Superior temporal gyrus (tissue), 1 donor: ENCODE measurements at regions not wholly inside any gene's neighbourhood (a gene's known extent, or its start where the extent isn't known, plus 50 kb on each side); places are given as distances from the start of the nearest gene placed in this dataset.
"Not testable (repeated sequence)": the region's sequence is repeated elsewhere in the genome, so short reads cannot be mapped to it uniquely, and the experiment has no call there.

Experiments
- DNase-seq: peaks from one replicate; pipeline ENCODE4 v3.0.0-alpha.2; 2016; ENCODE audit errors: extremely low spot score

DNA sequence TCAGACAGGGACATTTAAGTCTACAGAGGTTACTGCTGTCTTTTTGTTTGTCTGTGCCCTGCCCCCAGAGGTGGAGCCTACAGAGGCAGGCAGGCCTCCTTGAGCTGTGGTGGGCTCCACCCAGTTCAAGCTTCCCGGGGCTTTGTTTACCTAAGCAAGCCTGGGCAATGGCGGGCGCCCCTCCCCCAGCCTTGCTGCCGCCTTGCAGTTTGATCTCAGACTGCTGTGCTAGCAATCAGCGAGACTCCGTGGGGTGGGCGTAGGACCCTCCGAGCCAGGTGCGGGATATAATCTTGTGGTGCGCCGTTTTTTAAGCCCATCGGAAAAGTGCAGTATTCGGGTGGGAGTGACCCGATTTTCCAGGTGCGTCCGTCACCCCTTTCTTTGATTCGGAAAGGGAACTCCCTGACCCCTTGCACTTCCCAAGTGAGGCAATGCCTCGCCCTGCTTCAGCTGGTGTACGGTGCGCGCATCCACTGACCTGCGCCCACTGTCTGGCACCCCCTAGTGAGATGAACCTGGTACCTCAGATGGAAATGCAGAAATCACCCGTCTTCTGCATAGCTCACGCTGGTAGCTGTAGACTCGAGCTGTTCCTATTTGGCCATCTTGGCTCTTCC lies 134.1 kb upstream of the KITLG start:
- not testable (repeated sequence) for DNase-seq

DNA sequence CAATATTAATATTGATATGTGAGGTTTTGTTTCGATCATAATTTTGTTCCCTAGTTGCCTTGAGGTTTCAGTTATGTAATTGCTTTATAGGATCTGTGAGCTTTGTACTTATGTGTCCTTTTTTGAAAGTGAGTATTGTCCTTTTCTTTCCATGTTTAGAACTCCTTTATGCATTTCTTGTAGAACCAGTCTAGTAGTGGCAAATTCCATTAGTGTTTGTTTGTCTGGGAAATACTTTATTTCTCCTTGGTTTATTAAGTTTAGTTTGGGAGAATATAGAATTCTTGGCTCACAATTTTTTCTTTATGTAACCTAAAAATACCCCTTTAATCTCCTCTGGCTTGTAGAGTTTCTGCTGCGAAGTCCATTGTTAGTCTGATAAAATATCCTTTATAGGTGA lies 127.5 kb upstream of the KITLG start:
- DNase-seq: no peak

DNA sequence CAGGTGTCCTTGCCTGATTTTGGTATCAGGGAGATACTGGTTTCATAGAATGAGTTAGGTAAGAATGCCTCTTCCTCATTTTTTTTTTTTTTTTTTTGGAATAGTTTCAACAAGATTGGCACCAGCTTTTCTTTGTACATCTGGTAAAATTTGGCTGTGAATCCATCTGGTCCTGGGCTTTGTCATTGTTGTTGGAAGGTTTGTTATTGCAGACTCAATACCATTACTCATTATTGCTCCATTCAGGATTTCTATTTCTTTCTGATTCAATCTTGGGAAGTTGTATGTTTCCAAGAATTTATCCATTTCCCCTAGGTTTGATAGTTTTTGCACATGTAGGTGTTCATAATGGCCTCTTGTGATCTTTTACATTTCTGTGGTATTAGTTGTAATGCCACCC lies 126.0 kb upstream of the KITLG start:
- DNase-seq: no peak

DNA sequence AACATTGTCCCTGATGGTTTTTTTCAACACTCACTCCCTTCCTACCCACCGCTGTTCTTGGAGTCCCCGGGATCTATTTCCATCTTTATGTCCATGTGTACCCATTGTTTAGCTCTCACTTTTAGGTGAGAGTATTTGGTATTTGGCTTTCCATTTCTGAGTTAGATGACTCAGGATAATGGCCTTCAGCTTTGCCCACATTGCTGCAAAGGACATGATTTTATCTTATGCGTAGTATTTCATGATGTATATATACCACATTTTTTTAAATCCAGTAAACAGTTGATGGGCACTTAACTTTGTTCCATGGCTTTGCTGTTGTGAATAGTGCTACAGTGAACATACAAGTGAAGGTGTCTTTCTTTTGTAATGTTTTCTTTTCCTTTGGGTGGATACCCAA lies 123.5 kb upstream of the KITLG start:
- no peak for DNase-seq

DNA sequence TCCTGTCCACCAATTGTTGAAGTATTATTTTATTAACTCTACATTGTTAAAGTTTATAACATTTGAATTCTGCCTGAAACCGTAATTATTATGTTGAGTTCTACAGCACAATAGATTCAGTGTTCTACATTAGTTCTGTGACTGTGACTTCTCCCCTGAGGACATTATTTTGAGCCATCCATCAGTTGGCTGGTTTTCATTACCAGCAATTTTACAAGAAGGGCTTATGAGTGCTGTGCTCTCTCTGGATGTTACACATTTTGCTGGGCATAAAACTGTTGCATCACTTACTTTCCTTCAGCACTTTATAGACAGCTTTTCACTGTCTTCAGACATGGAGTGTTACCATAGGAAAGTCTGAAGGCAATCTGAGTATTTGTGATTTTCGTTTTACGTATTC lies 118.2 kb upstream of the KITLG start:
- no peak for DNase-seq

DNA sequence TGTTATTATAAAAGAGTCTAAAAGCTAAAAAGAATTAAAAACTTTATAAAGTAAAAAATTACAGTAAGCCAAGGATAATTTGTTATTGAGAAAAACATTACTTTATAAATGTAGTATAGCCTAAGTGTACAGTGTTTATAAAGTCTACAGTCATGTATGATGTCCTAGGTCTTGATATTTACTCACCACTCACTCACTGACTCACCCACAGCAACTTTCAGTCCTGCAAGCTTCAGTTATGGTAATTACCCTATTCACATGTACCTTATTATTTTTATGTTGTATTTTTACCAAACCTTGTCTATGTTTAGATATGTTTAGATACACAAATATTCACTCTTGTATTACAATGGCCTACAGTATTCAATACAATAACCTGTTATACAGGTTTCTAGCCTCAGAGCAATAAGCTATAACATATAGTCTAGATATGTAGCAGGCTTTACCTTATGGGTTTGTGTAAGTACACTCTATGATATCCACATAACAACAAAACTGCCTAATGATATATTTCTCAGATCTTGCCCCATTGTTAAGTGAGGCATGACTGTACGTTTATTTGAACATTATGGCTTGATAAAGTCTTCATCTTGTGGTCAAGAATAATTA lies 113.7 kb upstream of the KITLG start:
- no peak for DNase-seq

DNA sequence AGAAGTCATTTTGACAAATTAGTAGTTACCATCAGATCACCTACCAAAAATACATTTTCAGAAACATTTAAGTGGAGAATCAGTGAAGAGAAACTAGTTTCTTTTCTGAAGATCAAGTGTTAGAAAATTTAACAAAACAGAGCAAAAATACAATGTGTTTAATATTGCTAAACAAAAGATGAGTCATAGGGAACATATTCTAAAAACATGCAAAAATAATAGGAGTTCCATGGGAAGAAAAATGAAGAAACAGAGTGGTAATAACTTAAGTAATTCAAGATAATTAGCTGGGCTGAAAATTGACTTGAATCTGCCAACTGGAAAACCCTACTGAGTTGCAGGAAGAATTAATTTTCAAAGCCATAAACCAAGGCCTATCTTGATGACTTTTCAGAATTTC lies 111.5 kb upstream of the KITLG start:
- no peak for DNase-seq

DNA sequence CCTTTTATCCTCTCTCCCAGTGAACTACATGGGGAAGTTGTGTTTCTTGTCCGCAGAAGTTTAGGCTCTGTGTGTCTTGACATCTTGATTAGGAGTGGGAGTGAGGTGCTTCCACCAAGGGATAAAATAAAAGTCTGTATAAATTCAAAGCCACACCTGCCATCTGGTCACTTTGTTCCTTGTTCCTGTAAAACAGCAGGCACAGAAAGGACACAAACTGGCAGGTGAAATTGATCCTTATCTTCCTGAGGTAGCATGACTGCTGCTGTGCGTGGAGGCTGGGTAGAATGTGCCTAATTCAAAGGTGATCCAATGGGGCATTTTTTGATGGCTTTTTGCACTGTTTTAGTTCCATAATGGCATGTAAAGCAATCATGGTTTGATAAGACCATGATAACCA lies 104.3 kb upstream of the KITLG start:
- DNase-seq: no peak

DNA sequence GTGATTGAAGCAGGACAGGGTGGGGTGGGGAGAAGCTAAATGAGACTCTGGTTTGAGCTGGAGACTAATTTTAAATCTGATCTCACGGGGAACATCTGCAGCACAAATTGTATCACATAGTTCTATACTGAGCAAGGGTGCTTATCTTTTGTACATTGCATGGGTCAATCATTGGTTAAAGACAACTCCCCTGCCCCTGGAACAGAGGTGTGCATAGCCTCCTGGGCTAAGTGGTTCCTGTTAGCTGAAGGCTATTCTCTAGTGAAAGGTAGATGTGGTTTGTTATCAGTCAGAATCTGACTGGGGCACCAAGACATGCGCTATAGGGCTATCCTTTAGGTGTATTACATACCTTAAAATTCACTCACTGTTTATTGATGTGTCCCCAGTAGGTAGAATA lies 103.9 kb upstream of the KITLG start:
- DNase-seq: no peak

DNA sequence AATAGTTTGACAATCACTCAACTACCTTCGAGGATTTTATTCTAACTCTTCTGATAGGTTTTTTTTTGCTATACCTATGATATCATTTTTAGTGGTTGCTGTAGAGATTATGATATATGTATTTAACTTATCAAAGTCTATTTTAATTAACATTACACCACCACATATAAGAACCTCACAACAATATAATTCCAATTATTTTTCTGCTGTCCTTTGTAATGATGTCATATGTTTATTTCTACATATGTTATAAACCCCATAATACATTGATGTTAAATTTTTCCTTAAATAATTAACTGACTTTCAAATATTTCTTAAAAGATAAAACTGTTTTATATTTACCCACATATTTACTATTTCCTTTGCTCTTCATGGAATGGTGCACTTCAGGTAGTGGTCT lies 103.4 kb upstream of the KITLG start:
- no peak for DNase-seq

DNA sequence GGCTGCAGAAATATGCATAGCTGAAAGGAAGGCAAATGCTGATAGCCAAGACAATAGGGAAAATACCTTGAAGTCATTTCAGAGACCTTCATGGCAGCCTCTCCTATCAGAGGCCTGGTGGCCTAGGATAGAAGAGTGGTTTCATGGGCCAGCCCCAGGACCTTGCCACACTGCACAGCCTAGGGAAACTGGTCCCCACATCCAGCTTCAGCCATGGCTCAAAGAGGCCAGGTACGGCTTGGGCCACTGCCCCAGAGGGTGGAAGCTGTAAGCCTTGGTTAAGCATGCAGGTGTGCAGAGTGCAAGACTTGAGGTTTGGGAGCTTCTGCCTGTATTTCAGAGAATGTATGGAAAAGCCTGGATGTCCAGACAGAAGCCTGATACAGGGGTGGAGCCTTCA lies 101.0 kb upstream of the KITLG start:
- no peak for DNase-seq

DNA sequence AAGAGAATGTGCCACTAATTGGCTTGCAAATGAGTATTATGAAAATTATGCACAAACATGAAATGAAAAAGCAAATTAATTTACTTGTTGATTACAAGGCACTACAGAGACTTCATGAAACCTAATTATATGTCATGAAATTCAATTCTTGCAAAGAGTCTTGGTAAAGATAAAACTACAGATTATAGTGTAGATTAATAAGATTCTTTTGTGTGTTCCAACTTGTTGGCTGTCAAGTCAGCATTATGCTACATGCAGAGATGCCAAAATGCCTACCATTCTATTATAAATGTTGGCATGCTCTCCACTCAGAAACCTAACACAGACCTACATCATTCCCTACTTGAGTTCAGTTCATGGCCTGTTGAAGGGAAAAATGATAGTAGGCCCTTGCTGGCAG lies 97.2 kb upstream of the KITLG start:
- no peak for DNase-seq

DNA sequence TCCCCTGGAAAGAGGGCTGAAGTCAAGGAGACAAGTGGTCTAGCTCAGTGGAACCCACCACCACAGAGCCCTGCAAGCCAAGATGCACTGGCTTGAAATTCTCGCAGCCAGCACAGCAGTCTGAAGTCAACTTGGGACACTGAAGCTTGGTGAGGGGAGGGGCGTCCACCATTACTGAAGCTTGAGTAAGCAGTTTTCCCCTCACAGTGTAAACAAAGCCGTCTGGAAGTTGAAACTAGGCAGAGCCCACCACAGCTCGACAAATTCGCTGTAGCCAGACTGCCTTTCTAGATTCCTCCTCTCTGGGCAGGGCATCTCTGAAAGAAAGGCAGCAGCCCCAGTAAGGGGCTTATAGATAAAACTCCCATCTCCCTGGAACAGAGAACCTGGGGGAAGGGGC lies 87.3 kb upstream of the KITLG start:
- not testable (repeated sequence) for DNase-seq

DNA sequence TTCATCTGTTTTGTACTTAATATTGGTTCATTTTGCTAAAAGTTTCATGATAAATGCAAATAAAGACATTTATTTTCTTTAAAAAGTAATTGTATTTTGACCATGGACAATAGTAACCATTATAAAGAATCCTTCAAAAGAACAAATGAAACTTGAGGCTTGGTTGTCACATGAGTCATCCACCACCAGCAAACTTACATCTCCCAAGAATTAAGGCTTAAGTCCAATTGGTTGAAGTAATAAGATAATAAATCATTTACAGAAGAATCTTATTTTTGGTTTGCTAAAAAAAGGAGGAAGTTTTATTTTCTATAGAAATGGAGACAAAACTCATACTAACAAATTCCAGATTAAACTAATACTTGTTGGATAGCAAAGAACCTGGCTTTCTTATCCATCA lies 84.8 kb upstream of the KITLG start:
- no peak for DNase-seq

DNA sequence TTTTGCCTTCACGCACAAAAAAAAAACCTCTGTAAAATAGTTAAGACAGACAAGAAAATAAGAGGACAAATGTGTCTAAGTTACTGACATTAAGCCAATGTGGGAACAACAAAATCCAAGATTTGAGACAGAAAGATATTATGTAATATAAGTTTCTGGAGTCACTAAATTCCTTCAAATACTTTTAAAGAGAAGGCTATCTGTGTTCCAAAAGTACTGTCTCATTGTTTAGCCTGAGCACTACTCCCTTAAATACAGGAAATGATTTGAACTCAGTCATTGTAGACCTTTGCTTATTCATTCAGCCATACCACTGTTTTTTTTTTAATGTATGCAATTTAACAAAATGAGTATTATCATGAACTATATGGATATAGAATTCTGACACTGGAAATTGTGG lies 82.7 kb upstream of the KITLG start:
- no peak for DNase-seq

DNA sequence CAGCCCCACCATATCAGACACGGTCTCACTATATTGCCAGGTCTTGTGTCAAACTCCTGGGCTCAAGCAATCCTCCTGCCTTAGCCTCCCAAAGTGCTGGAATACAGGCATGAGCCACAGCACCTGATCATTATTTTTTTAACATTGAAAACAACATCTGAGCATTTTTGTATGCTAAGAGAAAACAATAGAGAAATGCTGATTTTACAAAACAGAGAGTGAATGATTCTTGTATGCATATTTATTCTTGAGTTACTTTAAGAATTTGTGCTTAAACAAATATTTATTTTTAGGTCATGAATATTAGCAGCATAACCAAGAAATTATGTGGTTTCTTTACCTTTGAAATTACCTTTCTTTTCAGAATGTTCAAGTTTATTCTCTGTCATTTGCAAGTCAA lies 81.8 kb upstream of the KITLG start:
- DNase-seq: no peak

DNA sequence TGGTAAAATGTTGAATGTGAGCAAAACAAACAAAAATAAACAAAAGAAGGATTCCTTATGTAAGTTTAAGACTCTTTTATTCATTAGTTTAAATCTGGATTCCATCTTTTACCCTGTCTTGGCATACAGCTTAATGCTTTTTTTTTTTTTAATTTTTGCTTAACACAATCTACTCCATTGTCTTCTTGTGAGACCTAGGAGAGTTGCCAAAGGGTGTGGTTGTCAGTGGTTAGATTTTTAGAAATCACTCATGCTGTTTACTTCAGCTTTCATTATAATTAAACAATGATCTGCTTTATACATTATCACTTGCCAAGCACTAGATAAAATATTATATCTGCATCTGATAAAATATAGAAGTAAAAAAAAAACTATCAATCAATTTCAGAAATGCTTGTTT lies 77.7 kb upstream of the KITLG start:
- no peak for DNase-seq

DNA sequence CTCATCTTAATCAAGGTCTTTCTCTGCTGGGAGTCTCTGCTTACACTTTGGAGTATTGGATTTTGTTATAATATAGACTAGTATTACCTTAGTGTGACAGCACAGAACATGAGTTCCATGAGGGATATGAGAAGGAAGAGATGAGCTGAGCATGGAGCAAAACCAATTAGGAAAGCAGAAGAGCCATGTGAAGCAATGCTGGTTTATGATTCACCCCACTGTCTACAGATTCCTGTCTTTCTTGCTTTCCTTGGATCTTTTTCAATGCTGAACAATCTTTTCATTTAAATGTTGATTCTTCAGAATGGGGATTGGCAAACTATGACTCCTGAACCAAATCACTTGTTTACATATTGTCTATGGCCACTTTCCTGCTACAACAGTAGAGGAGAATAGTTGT lies 70.4 kb upstream of the KITLG start:
- DNase-seq: no peak

DNA sequence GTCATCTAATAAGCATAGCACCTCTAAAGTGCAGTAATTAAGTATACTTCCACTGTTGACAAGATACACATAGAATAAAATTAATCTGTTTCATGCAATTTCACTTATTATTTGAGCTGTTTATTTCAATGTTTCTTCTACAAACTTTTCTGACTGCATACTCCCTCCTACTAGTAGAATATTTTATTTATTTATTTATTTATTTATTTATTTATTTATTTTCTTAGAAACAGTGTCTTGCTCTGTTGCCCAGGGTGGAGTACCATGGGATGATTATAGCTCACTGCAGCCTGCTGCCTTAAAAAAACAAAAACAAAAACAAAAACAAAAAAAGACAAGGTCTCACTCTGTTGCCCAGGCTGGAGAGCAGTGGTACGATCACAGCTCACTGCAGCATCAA lies 68.4 kb upstream of the KITLG start:
- DNase-seq: no peak

DNA sequence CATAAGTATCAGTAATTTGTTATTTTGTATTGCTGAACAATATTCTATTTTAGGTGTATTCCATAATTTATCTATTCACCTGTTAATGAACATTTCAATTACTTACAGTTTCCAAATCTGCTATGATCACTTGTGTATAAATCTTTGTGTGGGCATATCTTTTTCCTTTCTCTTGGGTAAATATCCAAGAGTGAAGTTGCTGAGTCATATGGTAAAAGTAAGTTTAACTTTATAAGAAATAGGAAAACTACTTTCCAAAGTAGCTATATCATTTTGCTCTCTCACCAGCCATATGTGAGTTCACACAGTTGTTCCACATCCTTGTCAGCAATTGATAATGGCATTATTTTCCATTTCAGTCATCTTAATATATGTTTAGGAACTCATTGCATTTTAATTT lies 66.6 kb upstream of the KITLG start:
- DNase-seq: no peak

DNA sequence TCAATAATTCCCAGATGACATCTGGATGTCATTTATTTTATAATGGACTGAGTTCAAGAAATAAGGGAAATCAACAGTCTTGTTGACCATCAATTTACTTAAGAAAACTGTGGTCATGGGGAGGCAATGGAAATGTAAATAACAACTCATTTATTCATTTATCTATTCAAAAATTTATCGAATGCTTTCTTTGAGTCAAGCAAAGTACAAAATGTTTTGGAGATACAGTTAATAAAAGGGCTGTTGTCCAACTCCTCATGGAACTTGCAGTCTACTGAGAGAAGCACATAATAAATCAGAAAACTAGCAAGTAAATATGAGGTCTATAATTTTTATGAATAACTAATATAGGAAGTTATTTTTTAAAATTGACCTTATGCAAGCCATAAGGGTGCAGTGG lies 65.5 kb upstream of the KITLG start:
- DNase-seq: no peak

DNA sequence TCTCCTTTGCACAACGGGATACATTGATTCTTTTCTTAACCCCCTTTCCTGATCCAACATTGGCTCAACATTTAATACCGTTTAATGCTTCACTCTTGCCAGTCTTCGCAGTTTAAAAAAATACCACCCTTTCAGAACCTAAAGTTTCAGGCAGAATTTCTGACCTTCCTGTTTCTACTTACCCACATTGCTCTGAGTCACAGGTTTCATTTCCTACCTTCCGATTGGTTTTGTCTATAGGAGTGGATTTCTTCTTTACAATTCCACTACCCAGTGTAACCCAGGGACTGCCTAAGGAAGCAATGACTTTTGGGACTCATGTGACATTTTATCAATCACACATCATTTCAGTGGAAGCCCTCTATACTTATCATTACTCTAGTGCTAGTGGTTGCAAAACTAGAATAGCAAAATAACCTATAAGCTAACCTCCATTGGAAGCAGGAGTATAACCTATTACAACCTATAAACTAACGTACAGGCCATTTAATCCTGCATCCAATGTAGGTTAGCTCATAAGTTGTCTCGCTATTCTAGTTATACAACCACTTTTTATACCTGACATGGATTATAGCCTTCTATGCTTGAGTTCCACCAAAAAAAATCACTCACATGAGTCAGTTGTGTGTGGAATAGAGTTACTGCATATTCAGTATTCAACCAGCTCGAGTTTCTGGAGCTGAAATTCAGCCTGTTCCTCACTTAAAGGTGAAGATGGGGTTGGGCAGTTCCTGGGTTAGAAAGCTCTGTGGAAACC lies 64.9 kb upstream of the KITLG start:
- DNase-seq: no peak

DNA sequence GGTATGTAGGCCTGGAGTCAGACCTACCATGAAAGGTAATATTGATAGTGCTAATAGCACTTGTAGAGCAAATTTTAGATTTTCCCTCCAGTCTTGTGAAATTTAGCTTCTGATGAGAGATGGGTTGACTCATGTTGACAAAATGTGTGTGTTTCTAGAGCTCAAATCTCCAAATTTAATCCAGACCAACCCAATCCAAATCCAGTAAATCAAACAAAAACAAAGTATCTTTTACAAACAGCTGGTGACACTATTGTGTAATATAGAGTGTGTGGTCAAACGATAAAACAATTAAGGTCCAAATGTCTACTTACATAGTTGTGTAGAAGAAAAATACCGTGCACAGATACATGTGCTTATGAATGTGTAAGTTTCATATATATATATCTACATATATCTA lies 63.4 kb upstream of the KITLG start:
- DNase-seq: no peak
